ENCODE measurements at regions not wholly inside any gene's neighbourhood (a gene's known extent, or its start where the extent isn't known, plus 50 kb on each side); places are given as distances from the start of the nearest gene placed in this dataset.
A peak's percentile ranks its signal among the peaks of the same experiment; 100 is the strongest.

DNA sequence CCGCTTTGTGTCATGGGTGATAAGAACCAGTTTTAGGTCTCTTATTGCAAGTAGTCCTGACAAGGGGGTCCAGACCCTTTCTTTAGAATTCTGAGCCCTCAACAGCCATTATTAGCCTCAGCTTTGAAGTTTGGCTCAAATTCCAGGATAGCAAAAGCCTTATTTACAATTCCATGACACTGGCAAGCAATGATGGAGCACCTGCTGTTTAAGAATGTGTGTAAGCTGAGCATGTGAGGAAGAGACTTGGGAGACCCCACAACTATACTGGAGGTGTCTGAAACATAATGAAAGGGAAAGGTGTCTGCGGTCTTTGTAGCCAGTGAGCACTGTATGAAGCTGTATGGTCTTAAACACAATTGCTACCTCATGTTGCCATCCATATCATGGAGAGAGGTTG is 119.8 kb downstream of the TBX5 start:
- Histone ChIP-seq H3K4me3 (ENCODE audit: insufficient read length, low read depth) (no peak overlapping the region), H3K27me3 (ENCODE audit: insufficient read depth, insufficient read length) (no peaks in the 10 kb centered on the region), H3K9me3 (ENCODE audit: insufficient read depth, low read length) (no peaks in the 10 kb centered on the region), H3K9ac (ENCODE audit: insufficient read length, low read depth) (no peak overlapping the region), H3K36me3 (ENCODE audit: insufficient read depth, insufficient read length, low read length) (no peaks in the 10 kb centered on the region), H3K4me1 (ENCODE audit: insufficient read depth, insufficient read length) (peaks cover 4% of the 10 kb centered on the region)
- DNase-seq (ENCODE audit: low read depth, low spot score) = peak; percentile 55
- no peak for TF ChIP-seq YY1 (IDR thresholded peaks at IDR 0.05; ENCODE audit: insufficient read depth, insufficient read length)
- TF ChIP-seq SUZ12 (IDR thresholded peaks at IDR 0.05; ENCODE audit: extremely low read depth, insufficient read depth, insufficient read length) = no peak
- TF ChIP-seq ZNF274 (IDR thresholded peaks at IDR 0.05; ENCODE audit: low read depth, low read length) = no peak

DNA sequence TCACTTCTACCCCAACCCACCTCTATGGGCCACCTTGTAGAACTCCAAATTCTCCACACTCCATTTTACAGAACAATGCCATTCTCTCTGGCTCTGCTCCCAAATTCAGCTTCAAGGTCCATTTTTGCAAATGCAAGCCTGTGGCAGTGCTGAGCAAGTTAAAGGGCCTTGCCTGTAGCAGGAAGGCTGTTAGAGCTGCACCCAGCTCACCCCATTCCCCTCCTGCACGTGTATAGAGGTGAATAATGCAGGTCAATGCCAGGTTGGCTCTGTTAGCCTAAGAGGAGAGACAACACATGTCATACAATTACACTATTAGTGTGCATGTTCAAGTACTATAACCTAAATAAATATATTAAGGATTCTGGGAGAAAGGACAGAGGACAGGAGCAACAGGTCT is 120.4 kb downstream of the TBX5 start:
- Histone ChIP-seq H3K9me3 (ENCODE audit: insufficient read depth, low read length) (no peaks in the 10 kb centered on the region), H3K9ac (ENCODE audit: insufficient read length, low read depth) (no peak overlapping the region), H3K4me1 (ENCODE audit: insufficient read depth, insufficient read length) (peaks cover 4% of the 10 kb centered on the region), H3K27me3 (ENCODE audit: insufficient read depth, insufficient read length) (no peaks in the 10 kb centered on the region), H3K36me3 (ENCODE audit: insufficient read depth, insufficient read length, low read length) (no peaks in the 10 kb centered on the region), H3K4me3 (ENCODE audit: insufficient read length, low read depth) (no peak overlapping the region)
- DNase-seq (ENCODE audit: low read depth, low spot score) = no peak
- TF ChIP-seq SUZ12 (IDR thresholded peaks at IDR 0.05; ENCODE audit: extremely low read depth, insufficient read depth, insufficient read length) (no peak), ZNF274 (IDR thresholded peaks at IDR 0.05; ENCODE audit: low read depth, low read length) (no peak), YY1 (IDR thresholded peaks at IDR 0.05; ENCODE audit: insufficient read depth, insufficient read length) (no peak)

DNA sequence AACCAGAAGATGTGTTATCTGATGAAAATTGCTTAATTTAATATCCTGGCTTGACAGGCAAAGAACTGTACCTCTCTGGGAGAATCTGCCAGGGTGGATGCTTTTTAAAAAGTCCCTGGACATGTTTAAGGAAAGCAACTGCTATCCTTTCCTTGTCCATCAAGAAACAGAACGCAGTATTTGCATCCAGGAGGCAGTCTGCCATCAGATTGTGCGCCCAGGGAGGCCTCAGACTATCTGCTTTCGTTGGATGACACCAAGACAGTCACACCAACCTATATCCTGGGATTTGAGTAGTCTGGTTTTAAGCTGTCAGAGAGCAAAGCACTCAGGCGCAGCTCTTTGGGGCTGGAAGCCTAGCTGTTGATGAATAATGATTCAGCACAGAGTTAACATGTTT is 121.9 kb downstream of the TBX5 start:
- no peak for DNase-seq (ENCODE audit: low read depth, low spot score)
- no peaks in the 10 kb centered on the region for H3K27me3 ChIP-seq (ENCODE audit: insufficient read depth, insufficient read length)
- H3K9ac ChIP-seq (ENCODE audit: insufficient read length, low read depth) = no peak overlapping the region
- H3K4me1 ChIP-seq (ENCODE audit: insufficient read depth, insufficient read length) = peaks cover 4% of the 10 kb centered on the region
- no peak overlapping the region for H3K4me3 ChIP-seq (ENCODE audit: insufficient read length, low read depth)
- TF ChIP-seq ZNF274 (IDR thresholded peaks at IDR 0.05; ENCODE audit: low read depth, low read length) (no peak), YY1 (IDR thresholded peaks at IDR 0.05; ENCODE audit: insufficient read depth, insufficient read length) (no peak)
- H3K9me3 ChIP-seq (ENCODE audit: insufficient read depth, low read length) = no peaks in the 10 kb centered on the region
- H3K36me3 ChIP-seq (ENCODE audit: insufficient read depth, insufficient read length, low read length) = no peaks in the 10 kb centered on the region

DNA sequence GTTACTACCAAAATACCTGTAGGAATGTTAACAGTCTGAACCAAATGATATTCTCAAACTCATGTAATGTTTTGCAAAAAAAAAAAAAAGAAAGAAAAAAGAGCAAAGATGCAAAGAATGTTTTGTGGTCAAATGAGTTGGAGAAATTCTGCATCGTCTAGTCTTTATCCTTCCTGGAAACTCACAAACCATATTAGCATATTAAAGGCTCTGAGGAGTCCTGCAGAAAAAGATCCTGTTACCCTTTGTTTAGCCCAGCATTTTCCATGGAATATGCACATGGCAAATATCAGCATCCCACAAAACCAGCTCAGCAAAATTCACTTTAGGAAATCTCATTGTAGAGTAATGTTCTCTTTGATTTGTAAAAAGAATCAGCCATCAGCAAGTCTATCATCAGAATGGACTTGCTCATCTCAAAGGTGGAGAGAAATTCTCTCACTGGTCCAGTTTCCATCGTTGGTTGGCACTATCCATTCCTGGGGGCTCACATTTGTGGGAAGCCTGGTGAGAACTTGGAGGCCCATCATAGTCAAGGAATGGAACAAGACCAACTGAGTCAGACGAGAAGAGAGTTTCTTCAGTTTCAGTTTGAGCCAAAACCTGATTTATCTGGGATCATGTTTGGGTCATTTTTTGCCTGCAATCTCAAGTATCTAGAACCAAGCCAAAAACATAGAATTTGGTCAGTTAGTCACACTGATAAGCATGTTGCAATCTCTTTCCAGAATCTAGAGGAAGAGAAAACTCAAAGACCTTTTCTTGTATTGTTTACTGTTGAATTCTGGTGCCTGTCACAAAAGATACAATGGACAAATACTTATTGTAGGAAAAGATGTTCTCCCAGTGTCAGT is 129.8 kb downstream of the TBX5 start:
- TF ChIP-seq ZNF274 (IDR thresholded peaks at IDR 0.05; ENCODE audit: low read depth, low read length) (no peak), SUZ12 (IDR thresholded peaks at IDR 0.05; ENCODE audit: extremely low read depth, insufficient read depth, insufficient read length) (no peak), YY1 (IDR thresholded peaks at IDR 0.05; ENCODE audit: insufficient read depth, insufficient read length) (no peak)
- no peak for DNase-seq (ENCODE audit: low read depth, low spot score)
- H3K27me3 ChIP-seq (ENCODE audit: insufficient read depth, insufficient read length) = no peaks in the 10 kb centered on the region
- no peak overlapping the region for H3K4me3 ChIP-seq (ENCODE audit: insufficient read length, low read depth)
- peaks cover 11% of the 10 kb centered on the region for H3K4me1 ChIP-seq (ENCODE audit: insufficient read depth, insufficient read length)
- H3K36me3 ChIP-seq (ENCODE audit: insufficient read depth, insufficient read length, low read length) = no peaks in the 10 kb centered on the region
- no peaks in the 10 kb centered on the region for H3K9me3 ChIP-seq (ENCODE audit: insufficient read depth, low read length)
- H3K9ac ChIP-seq (ENCODE audit: insufficient read length, low read depth) = no peak overlapping the region

DNA sequence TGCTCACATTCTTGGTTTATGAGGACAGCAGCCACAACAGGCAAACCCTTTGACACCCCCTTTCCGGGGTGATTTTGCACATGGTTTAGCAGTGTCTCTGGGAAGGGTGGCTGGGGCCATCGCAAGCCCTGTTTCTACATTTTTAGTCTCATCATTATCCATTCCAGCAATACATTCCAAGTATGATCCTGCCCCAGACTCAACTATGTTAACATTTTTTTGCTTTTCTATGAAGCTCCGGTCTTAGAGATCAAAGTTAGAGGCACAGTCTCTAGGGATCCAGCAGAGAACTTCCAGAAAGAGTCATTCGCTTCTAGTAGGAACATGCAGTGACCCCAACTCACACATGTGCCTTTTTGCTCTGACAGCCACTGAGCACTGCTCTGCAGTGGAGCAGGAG is 130.9 kb downstream of the TBX5 start:
- Histone ChIP-seq H3K9me3 (ENCODE audit: insufficient read depth, low read length) (no peaks in the 10 kb centered on the region), H3K9ac (ENCODE audit: insufficient read length, low read depth) (no peak overlapping the region), H3K36me3 (ENCODE audit: insufficient read depth, insufficient read length, low read length) (no peaks in the 10 kb centered on the region), H3K4me3 (ENCODE audit: insufficient read length, low read depth) (no peak overlapping the region), H3K27me3 (ENCODE audit: insufficient read depth, insufficient read length) (no peaks in the 10 kb centered on the region), H3K4me1 (ENCODE audit: insufficient read depth, insufficient read length) (peaks cover 11% of the 10 kb centered on the region)
- DNase-seq (ENCODE audit: low read depth, low spot score) = no peak
- no peak for TF ChIP-seq SUZ12 (IDR thresholded peaks at IDR 0.05; ENCODE audit: extremely low read depth, insufficient read depth, insufficient read length)
- no peak for TF ChIP-seq YY1 (IDR thresholded peaks at IDR 0.05; ENCODE audit: insufficient read depth, insufficient read length)
- no peak for TF ChIP-seq ZNF274 (IDR thresholded peaks at IDR 0.05; ENCODE audit: low read depth, low read length)

DNA sequence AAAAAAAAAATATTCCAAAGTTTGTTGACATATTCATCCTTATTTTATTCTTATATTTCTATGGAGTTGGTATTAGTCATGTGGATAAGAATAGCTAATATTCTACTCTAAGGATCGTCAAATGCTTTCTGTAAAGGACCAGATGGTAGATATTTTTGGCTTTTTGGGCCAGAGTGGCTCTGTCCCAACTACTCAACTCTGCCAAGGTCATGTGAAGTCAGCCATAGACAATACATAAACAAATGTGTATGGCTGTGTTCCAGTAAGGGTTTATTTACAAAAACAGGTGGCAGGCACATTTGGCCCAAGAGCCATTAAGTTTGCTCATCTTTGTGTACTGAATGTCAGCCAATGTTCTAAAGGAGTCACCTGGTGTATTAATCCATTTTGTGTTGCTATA is 131.8 kb downstream of the TBX5 start:
- DNase-seq (ENCODE audit: low read depth, low spot score) = no peak
- Histone ChIP-seq H3K27me3 (ENCODE audit: insufficient read depth, insufficient read length) (no peaks in the 10 kb centered on the region), H3K4me1 (ENCODE audit: insufficient read depth, insufficient read length) (peaks cover 12% of the 10 kb centered on the region)

DNA sequence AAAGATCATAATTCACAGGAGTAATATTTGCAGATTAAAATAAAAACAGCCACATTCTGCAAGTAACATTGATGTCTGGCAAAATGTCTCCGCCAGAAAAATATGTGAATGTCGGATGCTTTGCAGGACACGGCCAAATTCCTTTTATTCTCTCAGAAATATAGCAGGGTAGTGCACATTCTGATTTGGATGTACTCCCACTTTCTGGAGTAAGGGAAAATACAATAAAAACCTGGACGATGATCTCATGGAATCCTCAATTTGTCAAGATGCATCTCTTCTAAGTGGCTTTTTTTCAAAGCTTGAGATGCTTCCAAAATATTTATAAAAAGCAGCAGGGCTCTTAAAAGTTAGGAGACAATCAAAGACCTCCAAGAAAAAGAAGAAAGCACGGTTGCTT is 133.3 kb downstream of the TBX5 start:
- DNase-seq (ENCODE audit: low read depth, low spot score) = no peak
- TF ChIP-seq YY1 (IDR thresholded peaks at IDR 0.05; ENCODE audit: insufficient read depth, insufficient read length) = no peak
- TF ChIP-seq ZNF274 (IDR thresholded peaks at IDR 0.05; ENCODE audit: low read depth, low read length) = no peak
- no peak for TF ChIP-seq SUZ12 (IDR thresholded peaks at IDR 0.05; ENCODE audit: extremely low read depth, insufficient read depth, insufficient read length)
- H3K27me3 ChIP-seq (ENCODE audit: insufficient read depth, insufficient read length) = no peaks in the 10 kb centered on the region
- H3K9me3 ChIP-seq (ENCODE audit: insufficient read depth, low read length) = no peaks in the 10 kb centered on the region
- H3K9ac ChIP-seq (ENCODE audit: insufficient read length, low read depth) = no peak overlapping the region
- H3K36me3 ChIP-seq (ENCODE audit: insufficient read depth, insufficient read length, low read length) = no peaks in the 10 kb centered on the region
- H3K4me1 ChIP-seq (ENCODE audit: insufficient read depth, insufficient read length) = peaks cover 14% of the 10 kb centered on the region
- H3K4me3 ChIP-seq (ENCODE audit: insufficient read length, low read depth) = no peak overlapping the region

More for the DNA sequence above, 131.8 kb downstream of the TBX5 start:
- Histone ChIP-seq H3K9me3 (ENCODE audit: insufficient read depth, low read length) (no peaks in the 10 kb centered on the region), H3K9ac (ENCODE audit: insufficient read length, low read depth) (no peak overlapping the region), H3K36me3 (ENCODE audit: insufficient read depth, insufficient read length, low read length) (no peaks in the 10 kb centered on the region), H3K4me3 (ENCODE audit: insufficient read length, low read depth) (no peak overlapping the region)
- TF ChIP-seq ZNF274 (IDR thresholded peaks at IDR 0.05; ENCODE audit: low read depth, low read length) = no peak
- no peak for TF ChIP-seq SUZ12 (IDR thresholded peaks at IDR 0.05; ENCODE audit: extremely low read depth, insufficient read depth, insufficient read length)
- no peak for TF ChIP-seq YY1 (IDR thresholded peaks at IDR 0.05; ENCODE audit: insufficient read depth, insufficient read length)
